Adrenal gland (tissue), 9 donors: ENCODE measurements at regions not wholly inside any gene's neighbourhood (a gene's known extent, or its start where the extent isn't known, plus 50 kb on each side); places are given as distances from the start of the nearest gene placed in this dataset.

Experiments used
- DNase-seq, 7 donors: peaks; one replicate each; pipeline ENCODE4 v3.0.0-alpha.2; 2019 to 2020
- H3K27ac ChIP-seq, 5 donors: fragments of 200-600 bp; sonication (generic) in 4 of 5; 1 replicate in 3 of 5; 2 replicates in 2 of 5; pipeline versions ENCODE4 v1.5.1 to v1.8.0; 2016 to 2020; ENCODE audit warnings: mild to moderate bottlenecking in 1 of 5
- H3K27me3 ChIP-seq: fragments of 200-600 bp; 2 replicates; pipeline ENCODE4 v1.8.0; 2021
- H3K36me3 ChIP-seq, 2 donors: fragments of 200-600 bp; replicated peaks in 1 of 2; 1 replicate in 1 of 2; 2 replicates in 1 of 2; pipeline versions ENCODE4 v1.5.1 to v1.8.0; 2018 to 2022
- H3K4me1 ChIP-seq, 2 donors: fragments of 200-600 bp; replicated peaks in 1 of 2; 1 replicate in 1 of 2; 2 replicates in 1 of 2; pipeline versions ENCODE4 v1.5.1 to v1.8.0; 2018 to 2021
- H3K4me3 ChIP-seq, 4 donors: fragments of 200-600 bp; sonication (generic) in 3 of 4; one replicate each; pipeline ENCODE4 v1.5.1; 2016 to 2018
- H3K9me3 ChIP-seq, 3 donors: fragments of 200-600 bp; sonication (generic) in 1 of 3; replicated peaks in 1 of 3; 1 replicate in 2 of 3; 2 replicates in 1 of 3; pipeline versions ENCODE4 v1.5.1 to v1.8.0; 2016 to 2021
- CTCF ChIP-seq, 6 experiments: fragments of 450-650 bp in 4 of 6; fragments of 200-600 bp in 2 of 6; sonication (generic) in 1 of 6; IDR thresholded peaks; 1 replicate in 5 of 6; 2 replicates in 1 of 6; pipeline versions ENCODE4 v1.5.1 to v1.8.0; 2016 to 2021; ENCODE audit warnings: antibody characterized with exemption in 6 of 6, mild to moderate bottlenecking in 2 of 6, moderate library complexity in 1 of 6
- POLR2A ChIP-seq, 2 donors: fragments of 450-650 bp; IDR thresholded peaks; one replicate each; pipeline ENCODE4 v1.6.1; 2017; ENCODE audit warnings: antibody characterized with exemption in 2 of 2, mild to moderate bottlenecking in 2 of 2, moderate library complexity in 1 of 2
- WGBS, 4 donors: extraction: QIAGEN DNeasy Blood & Tissue Kit in 2 of 4; methylation state at CpG; one replicate each; pipeline versions ENCODE4 v1.1.5 to v1.1.7; 2013 to 2017; 5-methylcytosine and 5-hydroxymethylcytosine counted together
- intact Hi-C, 2 donors: fragments of 100-400 bp; cut with DNase I; formaldehyde crosslinking; loops; one replicate each; pipeline versions ENCODE4 v1.14.1 to v1.15.0; 2022 to 2023
- donor health status: healthy with polysubstance abuse.
- donor health status: Bipolar disorder and iron deficiency.
- donor health status: DM: yes; HTN: yes; CAD: no.
- donor health status: DM: no; HTN: no; CAD: no.
- donor health status: DM: no; HTN: no; CAD: no.

GRCh38 chr5:9830184-9830583 lies 200.0 kb upstream of the TAS2R1 start:
- Histone ChIP-seq H3K9me3 (no peaks in the 10 kb centered on the region), H3K4me3 (no peak overlapping the region), H3K27me3 (no peaks in the 10 kb centered on the region), H3K36me3 (no peaks in the 10 kb centered on the region), H3K4me1 (no peaks in the 10 kb centered on the region), H3K27ac (no peak overlapping the region)
- intact Hi-C loops: no loop called here
- TF ChIP-seq POLR2A (IDR thresholded peaks at IDR 0.05) (no peak), CTCF (IDR thresholded peaks at IDR 0.05) (no peak)
- no peak for DNase-seq

- H3K9me3 ChIP-seq: no peaks in the 10 kb centered on the region
- no peaks in the 10 kb centered on the region for H3K4me1 ChIP-seq
- WGBS, 4 donors: 69 to 93% (median 76%) methylated on average over 2 of the region's 2 CpGs
- DNase-seq: no peak
- TF ChIP-seq POLR2A (IDR thresholded peaks at IDR 0.05) (no peak), CTCF (IDR thresholded peaks at IDR 0.05) (no peak)
- intact Hi-C loops: no loop called here
- H3K4me3 ChIP-seq: no peak overlapping the region
- no peak overlapping the region for H3K27ac ChIP-seq
- H3K36me3 ChIP-seq: no peaks in the 10 kb centered on the region
- H3K27me3 ChIP-seq: no peaks in the 10 kb centered on the region
Observed at GRCh38 chr5:9829621-9830020, 199.5 kb upstream of the TAS2R1 start.

GRCh38 chr5:9820691-9821449 lies 190.7 kb upstream of the TAS2R1 start:
- DNase-seq: no peak
- WGBS, 4 donors: 32 to 51% (median 43%) methylated on average over 4 of the region's 4 CpGs
- Histone ChIP-seq H3K36me3 (no peaks in the 10 kb centered on the region), H3K4me3 (no peak overlapping the region), H3K4me1 (no peaks in the 10 kb centered on the region), H3K27ac (no peak overlapping the region), H3K9me3 (no peaks in the 10 kb centered on the region), H3K27me3 (no peaks in the 10 kb centered on the region)
- TF ChIP-seq POLR2A (IDR thresholded peaks at IDR 0.05) (no peak), CTCF (IDR thresholded peaks at IDR 0.05) (no peak)
- intact Hi-C loops: no loop called here

- DNase-seq: no peak
- WGBS, 4 donors: 83 to 92% (median 87%) methylated on average over 2 of the region's 2 CpGs
- no peaks in the 10 kb centered on the region for H3K27me3 ChIP-seq
- H3K9me3 ChIP-seq: no peaks in the 10 kb centered on the region
- H3K27ac ChIP-seq: no peak overlapping the region
- H3K36me3 ChIP-seq: no peaks in the 10 kb centered on the region
- TF ChIP-seq POLR2A (IDR thresholded peaks at IDR 0.05) (no peak), CTCF (IDR thresholded peaks at IDR 0.05) (no peak)
- H3K4me1 ChIP-seq: no peaks in the 10 kb centered on the region
- intact Hi-C loops: no loop called here
- H3K4me3 ChIP-seq: no peak overlapping the region
Observed at GRCh38 chr5:9818340-9818845, 188.2 kb upstream of the TAS2R1 start.
